Fibroblast of the aortic adventitia (primary cell): ENCODE measurements at regions not wholly inside any gene's neighbourhood (a gene's known extent, or its start where the extent isn't known, plus 50 kb on each side); places are given as distances from the start of the nearest gene placed in this dataset.
A peak's percentile ranks its signal among the peaks of the same experiment; 100 is the strongest.

ENCODE experiments used
- DNase-seq: peaks from one replicate; pipeline ENCODE4 v3.0.0-alpha.2; 2010; ENCODE audit warnings: low read depth
- H3K4me3 ChIP-seq: 2 replicates; pipeline ENCODE4 v1.5.1; 2011; ENCODE audit warnings: low read depth, mild to moderate bottlenecking, control low read depth, low read length, moderate library complexity
- TF ChIP-seq, protein P1 (sequence below): IDR thresholded peaks from 2 replicates; pipeline ENCODE4 v1.5.1; 2011; ENCODE audit warnings: mild to moderate bottlenecking, low read length, control low read depth, inconsistent platforms; ENCODE audit not compliant: insufficient read depth

DNA sequence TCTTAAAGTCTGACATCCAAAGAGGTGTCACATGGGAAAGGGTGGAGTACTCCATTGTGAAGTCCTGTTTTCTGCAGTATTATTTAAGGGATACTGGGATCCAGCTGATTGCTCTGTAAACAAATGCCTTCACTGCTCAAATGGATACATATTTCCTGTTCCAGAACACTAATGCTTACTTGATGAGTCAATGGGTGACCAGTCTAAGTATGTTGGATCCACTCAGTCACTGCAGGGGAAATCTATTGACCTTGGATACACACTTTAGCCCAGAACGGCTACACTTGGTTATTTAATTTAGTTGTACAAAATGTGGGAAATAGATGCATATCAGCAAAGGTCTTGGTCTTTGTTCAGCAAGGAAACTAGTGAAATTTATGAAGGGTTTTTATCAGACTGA, 261.4 kb downstream of the MAP2K4 start:
- TF ChIP-seq, protein P1, sequence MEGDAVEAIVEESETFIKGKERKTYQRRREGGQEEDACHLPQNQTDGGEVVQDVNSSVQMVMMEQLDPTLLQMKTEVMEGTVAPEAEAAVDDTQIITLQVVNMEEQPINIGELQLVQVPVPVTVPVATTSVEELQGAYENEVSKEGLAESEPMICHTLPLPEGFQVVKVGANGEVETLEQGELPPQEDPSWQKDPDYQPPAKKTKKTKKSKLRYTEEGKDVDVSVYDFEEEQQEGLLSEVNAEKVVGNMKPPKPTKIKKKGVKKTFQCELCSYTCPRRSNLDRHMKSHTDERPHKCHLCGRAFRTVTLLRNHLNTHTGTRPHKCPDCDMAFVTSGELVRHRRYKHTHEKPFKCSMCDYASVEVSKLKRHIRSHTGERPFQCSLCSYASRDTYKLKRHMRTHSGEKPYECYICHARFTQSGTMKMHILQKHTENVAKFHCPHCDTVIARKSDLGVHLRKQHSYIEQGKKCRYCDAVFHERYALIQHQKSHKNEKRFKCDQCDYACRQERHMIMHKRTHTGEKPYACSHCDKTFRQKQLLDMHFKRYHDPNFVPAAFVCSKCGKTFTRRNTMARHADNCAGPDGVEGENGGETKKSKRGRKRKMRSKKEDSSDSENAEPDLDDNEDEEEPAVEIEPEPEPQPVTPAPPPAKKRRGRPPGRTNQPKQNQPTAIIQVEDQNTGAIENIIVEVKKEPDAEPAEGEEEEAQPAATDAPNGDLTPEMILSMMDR, result no peak
- peak; percentile 8 for DNase-seq
- H3K4me3 ChIP-seq, result no peak overlapping the region

DNA sequence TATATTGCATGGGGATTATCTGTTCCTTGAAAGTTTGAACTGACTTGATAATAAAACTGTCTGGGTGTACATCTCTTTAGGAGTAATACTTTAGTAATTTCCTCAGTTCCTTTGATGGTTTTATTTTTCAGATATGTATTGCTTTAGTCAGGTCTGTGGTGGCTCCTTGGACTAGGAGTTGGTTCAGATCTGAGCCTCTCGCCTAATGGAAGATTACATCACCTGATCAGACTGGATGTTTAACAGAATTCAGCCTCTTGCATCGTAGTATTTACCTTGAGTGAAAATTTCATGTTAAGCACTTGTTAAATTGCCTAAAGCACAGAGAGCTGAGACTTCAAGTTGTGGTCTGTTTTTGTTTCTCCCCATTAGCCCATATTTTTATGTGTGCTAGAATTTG, 267.3 kb downstream of the MAP2K4 start:
- TF ChIP-seq, protein P1, result no peak
- no peak overlapping the region for H3K4me3 ChIP-seq
- no peak for DNase-seq

DNA sequence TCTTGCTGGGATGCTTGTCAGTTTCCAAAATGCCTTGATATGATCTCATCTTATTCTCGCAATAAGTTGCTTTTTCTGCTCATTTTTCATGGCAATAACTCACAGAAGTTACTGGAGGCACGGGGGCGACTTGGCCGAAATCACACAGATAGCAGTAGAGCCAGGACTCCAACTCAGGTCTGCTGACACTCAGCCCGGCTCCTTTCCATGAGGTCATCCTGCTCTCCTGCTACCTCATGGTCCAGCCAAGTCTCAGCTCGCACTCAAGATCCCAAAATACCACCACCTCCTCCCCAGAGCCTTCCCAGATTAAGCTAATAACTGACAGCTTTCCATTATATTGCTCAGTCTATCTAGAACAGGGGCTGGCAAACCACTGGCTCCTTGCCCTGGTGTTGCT, 269.5 kb downstream of the MAP2K4 start:
- no peak overlapping the region for H3K4me3 ChIP-seq
- TF ChIP-seq, protein P1, result no peak
- no peak for DNase-seq

DNA sequence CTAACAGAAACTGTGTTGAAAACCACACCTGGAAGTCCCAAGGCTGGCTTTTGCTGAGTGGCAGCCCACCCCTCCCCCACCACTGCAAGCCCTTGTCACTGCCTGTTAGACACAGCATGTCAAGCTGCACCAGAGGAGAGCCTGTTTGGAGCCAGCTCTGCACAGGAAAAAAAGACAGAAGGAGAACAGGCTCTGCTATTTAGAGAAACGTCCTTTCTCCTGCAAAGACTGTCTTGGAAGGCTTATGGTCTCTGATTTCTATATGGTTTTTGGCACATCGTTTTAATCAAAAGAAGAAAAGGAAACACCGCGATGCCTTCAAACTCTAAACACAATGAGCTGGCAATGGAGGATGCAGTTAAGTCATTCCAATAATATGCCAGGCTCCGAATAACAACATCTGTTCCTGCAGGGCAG, 275.5 kb downstream of the MAP2K4 start:
- TF ChIP-seq, protein P1, result no peak
- DNase-seq, result peak; percentile 1

DNA sequence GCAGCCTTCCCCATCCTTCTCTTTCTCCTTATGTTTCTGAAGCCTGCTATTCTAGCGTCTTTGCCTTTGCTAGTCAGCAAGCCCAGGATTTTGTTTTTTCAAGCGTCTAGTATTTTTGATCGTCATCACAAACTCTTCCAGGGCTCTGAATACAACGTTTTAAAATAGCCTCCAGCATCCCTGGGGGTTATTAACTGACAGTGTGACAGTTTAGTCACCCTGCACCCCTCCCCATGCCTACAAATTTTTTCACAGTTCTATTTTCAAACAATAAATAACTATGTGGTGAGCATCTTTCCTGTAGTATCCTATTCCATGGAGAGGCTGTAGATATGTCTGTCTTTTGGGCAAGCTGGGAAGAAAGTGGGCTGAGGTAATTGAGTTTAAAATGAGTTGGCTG, 280.9 kb downstream of the MAP2K4 start:
- TF ChIP-seq, protein P1, result no peak
- H3K4me3 ChIP-seq, result no peak overlapping the region

More for the DNA sequence above, 275.5 kb downstream of the MAP2K4 start:
- H3K4me3 ChIP-seq, result no peak overlapping the region

DNA sequence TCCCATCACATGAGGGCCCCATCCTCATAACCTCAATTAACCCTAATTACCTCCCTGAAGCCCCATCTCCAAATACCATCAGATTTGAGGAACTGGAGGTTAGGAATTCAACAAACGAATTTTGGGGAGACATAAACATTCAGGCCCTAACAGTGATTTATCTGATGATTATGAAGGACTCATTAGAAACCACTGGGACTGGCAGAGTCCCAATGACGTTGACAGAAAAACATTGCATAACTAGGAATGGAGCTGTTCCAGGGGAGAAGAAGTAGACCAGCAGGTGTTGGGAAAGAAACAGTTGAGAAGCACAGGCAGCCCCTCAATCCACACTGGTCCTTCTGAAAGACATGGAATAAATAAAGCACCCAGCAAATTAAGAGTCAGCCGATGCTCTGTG, 282.0 kb downstream of the MAP2K4 start:
- no peak overlapping the region for H3K4me3 ChIP-seq
- DNase-seq, result no peak
- TF ChIP-seq, protein P1, result no peak

More for the DNA sequence above, 280.9 kb downstream of the MAP2K4 start:
- DNase-seq, result no peak

DNA sequence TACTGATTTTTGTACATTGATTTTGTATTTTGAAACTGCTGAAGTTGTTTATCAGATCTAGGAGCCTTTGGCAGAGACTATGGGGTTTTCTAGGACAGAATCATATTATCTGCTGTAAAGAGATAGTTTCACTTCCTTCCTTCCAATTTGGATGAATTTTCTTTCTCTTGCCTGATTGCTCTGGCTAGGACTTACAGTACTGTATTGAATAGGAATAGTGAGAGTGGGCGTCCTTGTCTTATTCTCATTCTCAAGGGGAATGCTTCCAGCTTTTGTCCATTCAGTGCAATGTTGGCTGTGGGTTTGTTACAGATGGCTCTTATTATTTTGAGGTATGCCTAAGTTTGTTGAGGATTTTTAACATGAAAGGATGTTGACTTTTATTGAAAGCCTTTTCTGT, 290.1 kb downstream of the MAP2K4 start:
- DNase-seq, result no peak
- no peak overlapping the region for H3K4me3 ChIP-seq
- TF ChIP-seq, protein P1, result no peak
